ENCODE measurements at regions not wholly inside any gene's neighbourhood (a gene's known extent, or its start where the extent isn't known, plus 50 kb on each side); places are given as distances from the start of the nearest gene placed in this dataset.

- Histone ChIP-seq H3K4me1 (ENCODE audit: control insufficient read depth in 3 of 3, insufficient read depth in 2 of 3, low read depth in 1 of 3, low read length in 2 of 3) (no peaks in the 10 kb centered on the region), H3K27me3 (ENCODE audit: control insufficient read depth in 3 of 3, insufficient read depth in 3 of 3, low read length in 3 of 3) (peaks cover 0 to 2% (median 2%) of the 10 kb centered on the region in 3 donors), H3K9me3 (ENCODE audit: control insufficient read depth in 2 of 2, insufficient read depth in 1 of 2, low read depth in 1 of 2, low read length in 1 of 2) (no peaks in the 10 kb centered on the region), H3K36me3 (ENCODE audit: control insufficient read depth in 3 of 3, insufficient read depth in 2 of 3, low read depth in 1 of 3, low read length in 3 of 3) (no peaks in the 10 kb centered on the region), H3K27ac (ENCODE audit: low read depth in 1 of 3, low read length in 2 of 3) (no peak overlapping the region), H3K4me3 (ENCODE audit: low read depth in 1 of 3, low read length in 3 of 3) (no peak overlapping the region)
- FAIRE-seq, result no peak
- 79 to 89% (median 80%) methylated on average over 9 of the region's 9 CpGs for whole genome bisulfite sequencing, 3 donors
- DNase-seq, result no peak
Observed at GRCh38 chr21:36576441-36576840, 96.5 kb upstream of the CLDN14 start.

- FAIRE-seq (no peak), DNase-seq (no peak)
- 46 to 74% (median 71%) methylated on average over 1 of the region's 1 CpG for WGBS, 3 donors
- no peak overlapping the region for H3K27ac ChIP-seq (ENCODE audit: low read depth in 1 of 3, low read length in 2 of 3)
- no peaks in the 10 kb centered on the region for H3K9me3 ChIP-seq (ENCODE audit: control insufficient read depth in 2 of 2, insufficient read depth in 1 of 2, low read depth in 1 of 2, low read length in 1 of 2)
- H3K4me3 ChIP-seq (ENCODE audit: low read depth in 1 of 3, low read length in 3 of 3), result no peak overlapping the region
- no peaks in the 10 kb centered on the region for H3K36me3 ChIP-seq (ENCODE audit: control insufficient read depth in 3 of 3, insufficient read depth in 2 of 3, low read depth in 1 of 3, low read length in 3 of 3)
- no peaks in the 10 kb centered on the region for H3K4me1 ChIP-seq (ENCODE audit: control insufficient read depth in 3 of 3, insufficient read depth in 2 of 3, low read depth in 1 of 3, low read length in 2 of 3)
- peaks cover 0 to 2% (median 0%) of the 10 kb centered on the region in 3 donors for H3K27me3 ChIP-seq (ENCODE audit: control insufficient read depth in 3 of 3, insufficient read depth in 3 of 3, low read length in 3 of 3)
Observed at GRCh38 chr21:36579898-36580297, 100.0 kb upstream of the CLDN14 start.

- Histone ChIP-seq H3K9me3 (ENCODE audit: control insufficient read depth in 2 of 2, insufficient read depth in 1 of 2, low read depth in 1 of 2, low read length in 1 of 2) (no peaks in the 10 kb centered on the region), H3K4me1 (ENCODE audit: control insufficient read depth in 3 of 3, insufficient read depth in 2 of 3, low read depth in 1 of 3, low read length in 2 of 3) (no peaks in the 10 kb centered on the region), H3K4me3 (ENCODE audit: low read depth in 1 of 3, low read length in 3 of 3) (no peak overlapping the region), H3K36me3 (ENCODE audit: control insufficient read depth in 3 of 3, insufficient read depth in 2 of 3, low read depth in 1 of 3, low read length in 3 of 3) (no peaks in the 10 kb centered on the region), H3K27ac (ENCODE audit: low read depth in 1 of 3, low read length in 2 of 3) (no peak overlapping the region), H3K27me3 (ENCODE audit: control insufficient read depth in 3 of 3, insufficient read depth in 3 of 3, low read length in 3 of 3) (no peaks in the 10 kb centered on the region)
- 62 to 73% (median 67%) methylated on average over 6 of the region's 6 CpGs for WGBS, 3 donors
- no peak for FAIRE-seq
- no peak for DNase-seq
Observed at GRCh38 chr21:36582271-36582670, 102.3 kb upstream of the CLDN14 start.

GRCh38 chr21:36583591-36583990 is 103.7 kb upstream of the CLDN14 start:
- Histone ChIP-seq H3K36me3 (ENCODE audit: control insufficient read depth in 3 of 3, insufficient read depth in 2 of 3, low read depth in 1 of 3, low read length in 3 of 3) (no peaks in the 10 kb centered on the region), H3K4me3 (ENCODE audit: low read depth in 1 of 3, low read length in 3 of 3) (no peak overlapping the region), H3K27me3 (ENCODE audit: control insufficient read depth in 3 of 3, insufficient read depth in 3 of 3, low read length in 3 of 3) (no peaks in the 10 kb centered on the region), H3K27ac (ENCODE audit: low read depth in 1 of 3, low read length in 2 of 3) (no peak overlapping the region), H3K9me3 (ENCODE audit: control insufficient read depth in 2 of 2, insufficient read depth in 1 of 2, low read depth in 1 of 2, low read length in 1 of 2) (no peaks in the 10 kb centered on the region), H3K4me1 (ENCODE audit: control insufficient read depth in 3 of 3, insufficient read depth in 2 of 3, low read depth in 1 of 3, low read length in 2 of 3) (no peaks in the 10 kb centered on the region)
- DNase-seq, result no peak
- no peak for FAIRE-seq
- 32 to 53% (median 49%) methylated on average over 4 to 5 of the region's 5 CpGs for WGBS, 3 donors

GRCh38 chr21:36584980-36585940 is 105.3 kb upstream of the CLDN14 start:
- FAIRE-seq, result no peak
- 83 to 91% (median 84%) methylated on average over 6 of the region's 6 CpGs for WGBS, 3 donors
- H3K9me3 ChIP-seq (ENCODE audit: control insufficient read depth in 2 of 2, insufficient read depth in 1 of 2, low read depth in 1 of 2, low read length in 1 of 2), result no peaks in the 10 kb centered on the region

GRCh38 chr21:36587388-36587787 is 107.5 kb upstream of the CLDN14 start:
- 66 to 79% (median 78%) methylated on average over 8 of the region's 8 CpGs for WGBS, 3 donors
- no peak for DNase-seq
- Histone ChIP-seq H3K9me3 (ENCODE audit: control insufficient read depth in 2 of 2, insufficient read depth in 1 of 2, low read depth in 1 of 2, low read length in 1 of 2) (no peaks in the 10 kb centered on the region), H3K36me3 (ENCODE audit: control insufficient read depth in 3 of 3, insufficient read depth in 2 of 3, low read depth in 1 of 3, low read length in 3 of 3) (no peaks in the 10 kb centered on the region), H3K27me3 (ENCODE audit: control insufficient read depth in 3 of 3, insufficient read depth in 3 of 3, low read length in 3 of 3) (no peaks in the 10 kb centered on the region), H3K4me3 (ENCODE audit: low read depth in 1 of 3, low read length in 3 of 3) (no peak overlapping the region), H3K27ac (ENCODE audit: low read depth in 1 of 3, low read length in 2 of 3) (no peak overlapping the region), H3K4me1 (ENCODE audit: control insufficient read depth in 3 of 3, insufficient read depth in 2 of 3, low read depth in 1 of 3, low read length in 2 of 3) (no peaks in the 10 kb centered on the region)
- no peak for FAIRE-seq

More at GRCh38 chr21:36584980-36585940, 105.3 kb upstream of the CLDN14 start:
- no peaks in the 10 kb centered on the region for H3K36me3 ChIP-seq (ENCODE audit: control insufficient read depth in 3 of 3, insufficient read depth in 2 of 3, low read depth in 1 of 3, low read length in 3 of 3)
- no peak overlapping the region for H3K27ac ChIP-seq (ENCODE audit: low read depth in 1 of 3, low read length in 2 of 3)
- no peak for DNase-seq
- no peak overlapping the region for H3K4me3 ChIP-seq (ENCODE audit: low read depth in 1 of 3, low read length in 3 of 3)
- H3K27me3 ChIP-seq (ENCODE audit: control insufficient read depth in 3 of 3, insufficient read depth in 3 of 3, low read length in 3 of 3), result no peaks in the 10 kb centered on the region
- H3K4me1 ChIP-seq (ENCODE audit: control insufficient read depth in 3 of 3, insufficient read depth in 2 of 3, low read depth in 1 of 3, low read length in 2 of 3), result no peaks in the 10 kb centered on the region

GRCh38 chr21:36589352-36589971 is 109.5 kb upstream of the SIM2 start:
- Histone ChIP-seq H3K4me1 (ENCODE audit: control insufficient read depth in 3 of 3, insufficient read depth in 2 of 3, low read depth in 1 of 3, low read length in 2 of 3) (no peaks in the 10 kb centered on the region), H3K4me3 (ENCODE audit: low read depth in 1 of 3, low read length in 3 of 3) (no peak overlapping the region), H3K27me3 (ENCODE audit: control insufficient read depth in 3 of 3, insufficient read depth in 3 of 3, low read length in 3 of 3) (no peaks in the 10 kb centered on the region), H3K36me3 (ENCODE audit: control insufficient read depth in 3 of 3, insufficient read depth in 2 of 3, low read depth in 1 of 3, low read length in 3 of 3) (no peaks in the 10 kb centered on the region), H3K9me3 (ENCODE audit: control insufficient read depth in 2 of 2, insufficient read depth in 1 of 2, low read depth in 1 of 2, low read length in 1 of 2) (no peaks in the 10 kb centered on the region), H3K27ac (ENCODE audit: low read depth in 1 of 3, low read length in 2 of 3) (no peak overlapping the region)
- FAIRE-seq, result no peak
- WGBS, 3 donors, result 33 to 43% (median 38%) methylated on average over 10 of the region's 10 CpGs
- peak in 1 of 2 donors; percentile 21 for DNase-seq

- Histone ChIP-seq H3K27me3 (ENCODE audit: control insufficient read depth in 3 of 3, insufficient read depth in 3 of 3, low read length in 3 of 3) (no peaks in the 10 kb centered on the region), H3K4me1 (ENCODE audit: control insufficient read depth in 3 of 3, insufficient read depth in 2 of 3, low read depth in 1 of 3, low read length in 2 of 3) (no peaks in the 10 kb centered on the region), H3K27ac (ENCODE audit: low read depth in 1 of 3, low read length in 2 of 3) (no peak overlapping the region), H3K36me3 (ENCODE audit: control insufficient read depth in 3 of 3, insufficient read depth in 2 of 3, low read depth in 1 of 3, low read length in 3 of 3) (no peaks in the 10 kb centered on the region), H3K9me3 (ENCODE audit: control insufficient read depth in 2 of 2, insufficient read depth in 1 of 2, low read depth in 1 of 2, low read length in 1 of 2) (no peaks in the 10 kb centered on the region), H3K4me3 (ENCODE audit: low read depth in 1 of 3, low read length in 3 of 3) (no peak overlapping the region)
- no peak for FAIRE-seq
- WGBS, 3 donors, result 63 to 72% (median 66%) methylated on average over 16 of the region's 16 CpGs
- DNase-seq, result no peak
Observed at GRCh38 chr21:36591326-36591970, 107.5 kb upstream of the SIM2 start.

Measured in small intestine (tissue), 7 donors.